ENCODE measurements at regions not wholly inside any gene's neighbourhood (a gene's known extent, or its start where the extent isn't known, plus 50 kb on each side); places are given as distances from the start of the nearest gene placed in this dataset.

DNA sequence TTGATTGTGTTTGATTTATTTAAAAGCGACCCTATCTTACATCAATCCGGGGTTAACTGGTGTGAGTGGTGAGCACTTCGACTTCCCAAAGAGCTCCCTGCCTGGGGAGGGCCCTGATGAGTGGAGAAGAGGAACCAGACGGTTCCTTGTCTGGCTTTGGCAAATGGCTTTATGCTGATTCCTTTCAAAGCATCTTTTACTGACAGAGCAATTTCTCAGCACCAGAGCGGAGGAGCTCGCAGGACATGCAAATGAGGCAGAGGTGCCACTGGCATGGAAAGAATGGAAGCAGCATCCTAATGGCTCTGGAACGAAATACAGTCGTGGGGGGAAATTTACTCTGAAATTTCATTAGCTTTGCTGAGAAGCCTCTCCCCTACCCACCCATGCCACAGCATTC lies 410.9 kb upstream of the B3GAT1 start (continued):
- no peak for TF ChIP-seq TCF12 (IDR thresholded peaks at IDR 0.05; ENCODE audit: low read depth, low read length)
- TF ChIP-seq YY1 (IDR thresholded peaks at IDR 0.05; ENCODE audit: low read depth, low read length), result no peak
- TF ChIP-seq POU5F1 (IDR thresholded peaks at IDR 0.05; ENCODE audit: low read depth, low read length), result no peak
- TF ChIP-seq, protein P1, sequence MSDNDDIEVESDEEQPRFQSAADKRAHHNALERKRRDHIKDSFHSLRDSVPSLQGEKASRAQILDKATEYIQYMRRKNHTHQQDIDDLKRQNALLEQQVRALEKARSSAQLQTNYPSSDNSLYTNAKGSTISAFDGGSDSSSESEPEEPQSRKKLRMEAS (IDR thresholded peaks at IDR 0.05), result no peak
- no peak for TF ChIP-seq ZNF274 (IDR thresholded peaks at IDR 0.05; ENCODE audit: borderline replicate concordance, extremely low read depth, low read length)
- TF ChIP-seq TBP (IDR thresholded peaks at IDR 0.05; ENCODE audit: low read depth, low read length), result no peak
- TF ChIP-seq RFX5 (IDR thresholded peaks at IDR 0.05; ENCODE audit: borderline replicate concordance, low read depth, low read length), result no peak
- no peak for TF ChIP-seq CBX5 (IDR thresholded peaks at IDR 0.05; ENCODE audit: low read depth, low read length)
